ENCODE measurements at regions not wholly inside any gene's neighbourhood (a gene's known extent, or its start where the extent isn't known, plus 50 kb on each side); places are given as distances from the start of the nearest gene placed in this dataset.

DNA sequence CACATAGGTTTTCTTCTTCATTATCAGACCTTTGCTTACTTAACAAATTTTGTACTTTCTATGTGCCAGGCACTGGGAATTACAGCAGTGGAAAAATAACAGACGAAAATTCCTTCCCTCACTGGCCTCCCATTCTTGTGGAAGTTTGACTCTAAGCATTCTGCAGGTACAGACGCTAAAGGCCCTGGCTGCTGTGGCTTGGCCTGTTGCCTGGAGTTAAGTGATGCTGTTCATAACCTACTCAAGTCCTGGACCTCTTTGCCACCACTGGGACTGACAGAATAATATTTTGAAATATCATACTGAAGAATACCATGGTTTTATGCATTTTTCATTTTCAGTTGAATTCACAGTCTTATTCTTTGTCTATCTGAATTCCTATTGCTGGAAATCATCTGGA is 97.3 kb upstream of the SPATA31C2 start:
- Mint-ChIP-seq H3K36me3 (no peaks in the 10 kb centered on the region), H3K27me3 (peaks cover 51% of the 10 kb centered on the region), H3K9me3 (peaks cover 3% of the 10 kb centered on the region), H3K4me3 (no peak overlapping the region), H3K4me1 (peaks cover 5% of the 10 kb centered on the region), H3K27ac (no peak overlapping the region)
- POLR2A ChIA-PET = no interaction called here
- no peak for ATAC-seq (ENCODE audit: low read depth)
- no peak for DNase-seq

DNA sequence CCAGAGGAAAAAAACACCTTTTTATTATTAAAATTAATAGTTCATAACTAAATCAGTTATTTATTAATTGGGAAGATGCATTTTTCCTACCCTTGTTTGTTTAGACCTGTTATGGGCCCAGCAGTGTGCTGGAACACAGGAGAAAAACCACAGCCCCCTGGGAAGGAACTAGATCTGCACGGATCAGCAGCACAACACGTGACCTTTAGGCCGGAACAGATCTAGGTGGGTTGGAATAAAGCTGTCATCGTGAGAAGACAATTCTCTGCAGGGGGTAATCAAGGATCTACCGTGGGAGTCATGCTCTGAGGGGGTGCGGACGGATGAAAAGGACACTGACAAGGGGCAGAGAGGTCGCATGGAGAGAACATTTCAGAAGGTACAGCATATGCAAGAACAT is 95.8 kb upstream of the SPATA31C2 start:
- Mint-ChIP-seq H3K27ac (no peak overlapping the region), H3K4me1 (peaks cover 5% of the 10 kb centered on the region), H3K27me3 (peaks cover 46% of the 10 kb centered on the region), H3K4me3 (no peak overlapping the region), H3K9me3 (peaks cover 3% of the 10 kb centered on the region), H3K36me3 (no peaks in the 10 kb centered on the region)
- DNase-seq (no peak), ATAC-seq (ENCODE audit: low read depth) (no peak)
- POLR2A ChIA-PET = no interaction called here

DNA sequence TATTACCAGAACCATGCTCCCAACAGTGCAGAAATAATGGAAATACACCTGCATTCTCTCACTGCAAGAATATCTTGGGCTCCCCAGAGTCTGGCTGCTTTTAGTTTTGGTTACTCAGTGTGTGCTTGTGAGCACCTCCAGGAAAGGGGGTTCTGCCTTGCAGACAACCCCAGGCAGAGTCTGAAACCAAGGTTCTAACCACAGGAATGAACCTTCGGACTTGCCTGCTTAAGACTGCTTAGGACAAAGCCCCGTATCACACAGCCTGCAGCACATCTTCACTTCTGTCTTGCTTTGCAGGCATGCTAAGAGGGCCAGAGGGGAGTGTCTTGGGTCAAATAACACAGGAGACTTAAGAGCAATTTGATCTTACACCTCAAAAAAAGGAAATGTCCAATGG is 94.8 kb upstream of the SPATA31C2 start:
- ATAC-seq (ENCODE audit: low read depth) = no peak
- POLR2A ChIA-PET = no interaction called here
- Mint-ChIP-seq H3K4me3 (no peak overlapping the region), H3K27me3 (peaks cover 41% of the 10 kb centered on the region), H3K4me1 (peaks cover 5% of the 10 kb centered on the region), H3K36me3 (no peaks in the 10 kb centered on the region), H3K27ac (no peak overlapping the region), H3K9me3 (peaks cover 3% of the 10 kb centered on the region)
- DNase-seq = no peak

DNA sequence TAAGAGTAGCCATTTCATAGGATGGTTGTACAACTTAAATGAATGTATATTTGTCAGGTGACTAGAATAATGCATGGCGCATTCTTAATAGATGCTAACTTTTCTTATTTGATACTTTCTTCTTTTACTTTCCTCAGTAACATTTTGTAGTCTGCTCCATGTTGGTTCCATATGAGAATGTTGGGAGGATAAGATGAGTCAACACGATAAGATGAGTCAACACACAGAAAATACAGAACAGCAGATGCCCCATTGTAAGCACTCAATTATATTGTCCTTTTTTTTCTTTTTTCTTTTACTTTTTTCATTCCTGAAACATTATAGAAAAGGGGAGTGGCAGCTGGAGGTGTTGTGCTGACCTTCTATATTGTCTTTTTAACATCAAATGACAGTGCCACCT is 92.3 kb upstream of the SPATA31C2 start:
- Mint-ChIP-seq H3K36me3 (no peaks in the 10 kb centered on the region), H3K27ac (no peak overlapping the region), H3K4me3 (no peak overlapping the region), H3K27me3 (peaks cover 33% of the 10 kb centered on the region), H3K4me1 (no peaks in the 10 kb centered on the region), H3K9me3 (peaks cover 3% of the 10 kb centered on the region)
- ATAC-seq (ENCODE audit: low read depth) (no peak), DNase-seq (no peak)
- POLR2A ChIA-PET = no interaction called here

DNA sequence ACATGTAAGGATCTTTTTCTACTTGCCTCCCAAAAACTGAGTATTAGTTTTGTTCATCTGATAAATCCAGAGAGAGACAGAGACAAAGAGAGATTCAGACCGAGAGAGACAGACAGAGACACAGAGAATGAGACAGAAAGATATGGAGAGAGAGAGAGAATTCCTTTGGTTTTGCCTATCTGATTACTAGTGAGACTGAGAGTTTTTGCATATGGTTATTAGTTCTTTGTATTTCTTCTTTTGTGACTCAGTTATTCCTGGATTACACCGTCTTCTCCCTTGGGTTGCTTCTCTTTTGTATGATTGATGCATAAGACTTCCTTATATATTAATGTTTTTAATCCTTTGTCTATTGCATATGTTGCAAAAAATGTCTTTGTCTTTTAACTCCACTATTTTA is 91.2 kb upstream of the SPATA31C2 start:
- no peak overlapping the region for H3K27ac Mint-ChIP-seq
- no peak overlapping the region for H3K4me3 Mint-ChIP-seq
- DNase-seq (no peak), ATAC-seq (ENCODE audit: low read depth) (no peak)
- H3K27me3 Mint-ChIP-seq = peaks cover 23% of the 10 kb centered on the region
- POLR2A ChIA-PET = no interaction called here
- H3K36me3 Mint-ChIP-seq = no peaks in the 10 kb centered on the region
- no peaks in the 10 kb centered on the region for H3K4me1 Mint-ChIP-seq
- peaks cover 3% of the 10 kb centered on the region for H3K9me3 Mint-ChIP-seq

DNA sequence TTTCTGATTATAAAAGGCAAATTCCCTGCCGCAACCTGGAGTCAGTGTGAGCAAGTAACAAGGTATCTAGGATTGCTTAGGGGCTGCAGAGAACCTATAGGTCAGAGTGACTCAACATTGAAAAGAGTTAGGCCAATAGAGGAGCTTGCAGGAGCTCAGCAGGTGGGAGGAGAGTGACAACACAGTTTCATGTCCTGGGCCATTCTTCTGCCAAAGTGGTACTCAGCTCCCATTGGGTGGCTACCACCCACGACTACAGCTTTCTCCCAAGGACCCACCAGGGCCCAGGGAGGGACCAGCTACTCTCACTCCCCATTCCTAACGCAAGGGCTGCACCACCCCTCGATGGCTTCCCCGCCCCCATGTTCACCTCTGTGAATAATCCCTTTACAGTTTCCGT is 86.7 kb upstream of the SPATA31C2 start:
- no peak overlapping the region for H3K27ac Mint-ChIP-seq
- H3K4me1 Mint-ChIP-seq = no peaks in the 10 kb centered on the region
- no peaks in the 10 kb centered on the region for H3K36me3 Mint-ChIP-seq
- H3K9me3 Mint-ChIP-seq = no peaks in the 10 kb centered on the region
- H3K4me3 Mint-ChIP-seq = no peak overlapping the region
- POLR2A ChIA-PET = no interaction called here
- DNase-seq = no peak
- ATAC-seq (ENCODE audit: low read depth) = no peak
- H3K27me3 Mint-ChIP-seq = peaks cover 11% of the 10 kb centered on the region

DNA sequence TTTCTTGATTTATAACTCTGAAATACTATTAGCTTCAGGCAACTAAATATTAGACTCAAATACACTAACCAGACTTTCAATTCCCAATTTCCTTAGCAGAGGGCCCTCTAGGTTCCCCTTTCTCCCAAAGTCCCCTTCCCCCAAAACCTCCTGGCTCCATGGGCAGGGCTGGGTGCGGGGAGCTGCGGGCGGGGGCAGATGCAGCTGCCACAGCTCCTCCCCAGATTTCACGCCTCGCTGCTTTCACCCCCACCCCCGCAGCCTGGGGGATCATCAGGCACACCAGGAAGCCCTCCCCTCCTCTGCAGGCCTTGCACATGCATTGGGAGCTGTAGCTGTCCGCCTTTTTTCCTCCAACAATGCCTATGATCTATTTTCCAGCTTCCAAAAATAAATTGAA is 82.8 kb upstream of the SPATA31C2 start:
- no peak overlapping the region for H3K4me3 Mint-ChIP-seq
- no peak overlapping the region for H3K27ac Mint-ChIP-seq
- POLR2A ChIA-PET = no interaction called here
- H3K9me3 Mint-ChIP-seq = no peaks in the 10 kb centered on the region
- DNase-seq = no peak
- ATAC-seq (ENCODE audit: low read depth) = no peak
- no peaks in the 10 kb centered on the region for H3K36me3 Mint-ChIP-seq
- peaks cover 9% of the 10 kb centered on the region for H3K27me3 Mint-ChIP-seq
- H3K4me1 Mint-ChIP-seq = no peaks in the 10 kb centered on the region

DNA sequence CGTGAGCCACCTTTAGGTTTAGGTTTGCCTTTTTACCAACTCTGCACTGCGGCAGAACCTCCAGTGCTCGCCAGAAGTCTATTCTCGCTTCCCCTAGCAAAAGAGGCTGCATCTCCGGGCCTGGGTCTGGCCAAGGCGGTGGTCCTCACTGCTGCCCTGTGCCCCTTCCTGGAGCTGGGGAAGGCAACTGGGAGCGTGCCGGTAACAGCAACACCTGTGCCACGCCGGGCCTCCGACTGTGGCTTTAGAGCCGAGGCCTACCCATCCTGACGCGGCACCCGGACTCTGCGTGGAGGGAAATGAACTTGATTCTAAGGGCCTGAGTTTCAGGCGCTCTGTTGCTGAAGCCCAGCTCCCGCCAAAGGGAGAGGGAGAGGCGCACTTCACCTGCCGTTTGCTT is 82.4 kb upstream of the SPATA31C2 start:
- Mint-ChIP-seq H3K36me3 (no peaks in the 10 kb centered on the region), H3K27ac (no peak overlapping the region), H3K4me1 (no peaks in the 10 kb centered on the region), H3K9me3 (no peaks in the 10 kb centered on the region), H3K27me3 (peaks cover 9% of the 10 kb centered on the region), H3K4me3 (no peak overlapping the region)
- no peak for ATAC-seq (ENCODE audit: low read depth)
- no peak for DNase-seq
- POLR2A ChIA-PET = no interaction called here

DNA sequence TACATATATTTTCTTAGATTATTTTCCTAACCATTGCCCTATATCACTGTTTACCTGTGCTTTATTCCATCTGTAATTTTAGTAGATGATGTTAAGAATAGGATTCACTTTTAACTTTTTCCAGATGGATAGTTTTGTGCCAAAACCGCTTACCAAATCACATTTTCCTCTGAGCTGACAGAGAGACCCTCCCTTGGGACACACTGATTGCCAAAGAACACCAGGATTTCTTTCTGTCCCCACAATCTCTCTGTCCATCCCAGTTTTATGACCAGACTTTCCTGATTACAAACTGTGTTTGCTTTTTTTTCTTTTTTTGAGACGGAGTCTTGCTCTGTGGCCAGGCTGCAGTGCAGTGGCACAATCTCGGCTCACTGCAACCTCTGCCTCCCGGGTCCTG is 81.3 kb upstream of the SPATA31C2 start:
- ATAC-seq (ENCODE audit: low read depth) (no peak), DNase-seq (no peak)
- Mint-ChIP-seq H3K4me1 (no peaks in the 10 kb centered on the region), H3K27ac (no peak overlapping the region), H3K27me3 (peaks cover 13% of the 10 kb centered on the region), H3K4me3 (no peak overlapping the region), H3K36me3 (no peaks in the 10 kb centered on the region), H3K9me3 (no peaks in the 10 kb centered on the region)
- POLR2A ChIA-PET = no interaction called here

DNA sequence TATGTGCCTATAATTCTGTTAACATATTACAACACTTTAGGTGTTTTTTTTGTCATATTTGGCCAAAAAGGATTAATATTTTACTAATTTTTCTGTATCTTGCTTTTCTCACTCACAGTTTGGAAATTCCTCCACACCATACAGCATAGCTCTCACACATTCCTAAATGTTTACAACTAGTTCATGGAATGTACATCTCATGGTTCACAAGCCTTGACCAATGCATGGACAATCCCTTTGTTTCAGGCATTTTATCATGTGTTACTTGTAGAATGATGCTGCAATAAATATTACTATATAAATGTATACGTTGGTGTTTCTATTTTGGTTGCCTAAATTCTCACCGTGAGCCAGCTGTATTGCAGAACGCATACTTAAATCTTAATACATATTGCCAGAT is 80.5 kb upstream of the SPATA31C2 start:
- POLR2A ChIA-PET = no interaction called here
- peaks cover 17% of the 10 kb centered on the region for H3K27me3 Mint-ChIP-seq
- peaks cover 3% of the 10 kb centered on the region for H3K9me3 Mint-ChIP-seq
- H3K4me1 Mint-ChIP-seq = no peaks in the 10 kb centered on the region
- no peak overlapping the region for H3K4me3 Mint-ChIP-seq
- DNase-seq (no peak), ATAC-seq (ENCODE audit: low read depth) (no peak)
- H3K27ac Mint-ChIP-seq = no peak overlapping the region
- no peaks in the 10 kb centered on the region for H3K36me3 Mint-ChIP-seq

DNA sequence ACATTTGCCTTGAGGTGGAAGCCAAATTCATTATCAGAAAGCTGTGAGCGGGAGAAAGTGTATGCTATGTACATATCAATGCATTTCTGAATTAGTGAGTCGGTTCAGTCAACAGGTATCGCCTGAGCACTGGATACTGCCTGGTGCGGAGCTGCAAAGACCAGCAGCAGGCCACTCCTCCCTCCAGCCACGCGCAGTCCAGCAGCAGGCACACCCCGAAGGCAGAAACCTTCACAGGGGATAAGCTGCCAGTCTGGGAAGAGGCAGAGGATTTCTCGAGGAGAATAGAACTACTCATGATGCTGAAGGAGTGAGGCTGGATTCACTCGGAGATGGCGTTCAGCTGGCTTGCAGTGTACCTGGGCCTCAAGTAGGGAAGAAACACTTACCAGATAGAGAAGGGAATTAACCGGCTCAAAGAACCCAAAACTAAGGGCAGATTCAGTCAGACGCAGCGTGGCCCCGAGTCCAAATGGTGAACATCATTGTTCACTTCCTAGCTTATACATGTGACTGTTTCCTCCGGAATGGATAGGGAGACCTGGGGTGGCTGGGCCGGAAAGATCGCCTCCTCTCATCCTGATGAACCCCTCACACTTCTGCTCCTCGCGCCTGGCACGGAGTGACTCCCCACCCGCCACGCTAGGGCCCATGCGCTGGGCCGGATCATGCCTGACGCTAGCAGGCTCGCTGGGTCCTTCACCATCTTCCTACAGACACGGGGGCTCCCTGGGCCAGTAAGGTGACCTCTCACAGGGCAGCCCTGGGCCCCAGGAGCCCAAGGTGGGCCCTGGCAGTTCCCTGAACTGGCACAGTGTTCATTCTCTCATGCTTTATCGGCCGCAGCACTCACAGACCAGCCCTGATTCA is 78.1 kb upstream of the SPATA31C2 start:
- no peak overlapping the region for H3K4me3 Mint-ChIP-seq
- H3K27ac Mint-ChIP-seq = no peak overlapping the region
- H3K36me3 Mint-ChIP-seq = no peaks in the 10 kb centered on the region
- H3K4me1 Mint-ChIP-seq = no peaks in the 10 kb centered on the region
- peaks cover 26% of the 10 kb centered on the region for H3K27me3 Mint-ChIP-seq
- H3K9me3 Mint-ChIP-seq = peaks cover 6% of the 10 kb centered on the region
- ATAC-seq (ENCODE audit: low read depth) (no peak), DNase-seq (no peak)
- POLR2A ChIA-PET = no interaction called here

DNA sequence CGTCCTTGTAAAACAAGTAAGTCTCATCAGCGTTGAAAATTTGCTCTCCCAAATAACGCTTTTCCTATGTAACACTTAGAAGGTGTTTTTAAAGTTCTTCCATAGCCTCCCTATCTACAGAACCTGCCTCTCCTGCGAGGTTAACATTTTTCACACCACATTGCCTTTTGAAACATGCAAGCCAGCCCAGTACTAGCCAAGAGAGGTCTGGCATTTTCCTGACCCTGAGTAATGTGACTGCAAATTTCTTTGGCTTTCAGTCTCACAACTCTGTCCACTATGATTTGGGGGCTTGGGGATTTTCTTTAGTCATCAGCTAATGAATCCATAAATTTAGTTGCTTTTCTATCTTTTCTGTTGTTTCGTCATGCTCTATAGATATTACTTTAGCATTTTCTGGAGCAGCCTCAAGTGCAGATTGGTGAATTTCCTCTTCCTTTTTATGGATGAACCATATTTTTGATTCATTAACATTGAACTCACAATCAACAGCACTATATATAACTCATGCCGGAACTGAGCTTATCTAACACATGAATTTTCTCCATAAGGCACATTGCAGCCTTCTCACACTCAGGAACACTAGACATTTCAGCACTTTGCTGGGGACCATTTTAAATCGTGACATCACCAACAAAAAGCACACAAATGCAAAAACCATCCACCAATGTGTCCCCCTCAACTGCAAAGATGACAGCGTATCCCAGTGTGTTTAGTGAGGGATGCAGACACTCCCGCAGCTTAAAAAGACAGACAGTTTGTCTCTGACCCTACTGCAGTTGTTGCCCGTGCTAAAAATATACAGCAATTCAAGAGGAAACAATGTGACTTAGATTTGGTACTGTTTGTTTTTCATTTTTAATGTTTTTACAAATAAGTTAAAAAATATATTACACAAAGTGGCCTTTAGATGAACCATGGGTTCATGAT is 77.2 kb upstream of the SPATA31C2 start:
- peaks cover 6% of the 10 kb centered on the region for H3K9me3 Mint-ChIP-seq
- DNase-seq (no peak), ATAC-seq (ENCODE audit: low read depth) (no peak)
- no peak overlapping the region for H3K27ac Mint-ChIP-seq
- H3K4me3 Mint-ChIP-seq = no peak overlapping the region
- POLR2A ChIA-PET = no interaction called here
- H3K4me1 Mint-ChIP-seq = no peaks in the 10 kb centered on the region
- H3K27me3 Mint-ChIP-seq = peaks cover 31% of the 10 kb centered on the region
- H3K36me3 Mint-ChIP-seq = no peaks in the 10 kb centered on the region

DNA sequence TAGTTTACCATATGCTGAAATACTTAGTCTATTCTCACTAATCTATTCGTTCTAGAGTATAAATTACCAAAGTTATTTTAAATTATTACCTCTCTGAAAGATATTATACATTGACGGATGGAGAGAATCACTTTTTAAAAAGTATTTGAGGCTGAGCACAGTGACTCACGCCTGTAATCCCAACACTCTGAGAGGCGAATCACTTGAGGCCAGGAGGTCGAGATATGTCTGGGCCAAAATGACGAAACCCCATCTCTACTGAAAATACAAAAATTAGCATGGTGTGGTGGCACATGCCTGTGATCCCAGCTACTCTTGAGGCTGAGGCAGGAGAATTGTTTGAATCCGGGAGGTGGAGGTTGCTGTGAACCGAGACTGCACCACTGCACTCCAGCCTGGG is 64.0 kb upstream of the SPATA31C2 start:
- Mint-ChIP-seq H3K27me3 (peaks cover 10% of the 10 kb centered on the region), H3K9me3 (peaks cover 1% of the 10 kb centered on the region), H3K4me3 (no peak overlapping the region), H3K4me1 (no peaks in the 10 kb centered on the region), H3K27ac (no peak overlapping the region), H3K36me3 (no peaks in the 10 kb centered on the region)
- POLR2A ChIA-PET = no interaction called here
- DNase-seq (no peak), ATAC-seq (ENCODE audit: low read depth) (no peak)

DNA sequence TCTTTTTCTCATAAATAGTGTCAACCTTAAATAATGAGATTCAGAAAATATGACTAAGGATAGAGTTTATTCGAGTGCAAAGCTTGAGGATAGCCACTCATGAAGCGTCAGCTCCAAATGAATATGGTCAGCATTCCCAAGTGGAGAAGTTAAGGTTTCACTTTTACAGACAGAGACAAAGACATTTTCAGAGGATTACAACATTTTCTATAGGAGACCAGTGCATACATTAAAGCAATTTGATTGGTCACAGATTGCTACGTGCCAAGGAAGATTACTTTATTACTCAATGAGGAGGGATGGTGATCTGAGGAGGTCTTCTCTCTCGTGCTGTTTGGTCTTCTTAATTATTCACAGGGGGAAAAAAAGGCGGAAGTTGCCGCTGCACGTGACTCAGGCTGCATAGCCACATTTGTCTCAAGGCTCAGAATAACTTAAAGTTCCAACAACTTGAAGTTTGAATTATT is 60.1 kb upstream of the SPATA31C2 start:
- no peaks in the 10 kb centered on the region for H3K9me3 Mint-ChIP-seq
- H3K4me3 Mint-ChIP-seq = no peak overlapping the region
- DNase-seq (no peak), ATAC-seq (ENCODE audit: low read depth) (no peak)
- POLR2A ChIA-PET = no interaction called here
- no peak overlapping the region for H3K27ac Mint-ChIP-seq
- peaks cover 22% of the 10 kb centered on the region for H3K27me3 Mint-ChIP-seq
- H3K4me1 Mint-ChIP-seq = no peaks in the 10 kb centered on the region
- H3K36me3 Mint-ChIP-seq = no peaks in the 10 kb centered on the region
